DOHH2 (cell line): ENCODE measurements at regions not wholly inside any gene's neighbourhood (a gene's known extent, or its start where the extent isn't known, plus 50 kb on each side); places are given as distances from the start of the nearest gene placed in this dataset.

Source experiments
- H3F3A ChIP-seq: fragments of 200-600 bp; sonication (generic), shearing (Covaris generic); 2 replicates; pipeline ENCODE4 v1.6.0; 2016; ENCODE audit warnings: antibody characterized with exemption, mild to moderate bottlenecking; ENCODE audit not compliant: control insufficient read depth, insufficient read depth
- H3K27ac ChIP-seq: fragments of 200-600 bp; sonication (generic); 2 replicates; pipeline ENCODE4 v1.5.1; 2014; ENCODE audit warnings: low read depth, mild to moderate bottlenecking, low read length, moderate library complexity
- H3K27me3 ChIP-seq: fragments of 200-600 bp; sonication (generic); 2 replicates; pipeline ENCODE4 v1.6.1; 2014; ENCODE audit warnings: mild to moderate bottlenecking, low read length, mixed read lengths; ENCODE audit not compliant: control insufficient read depth
- H3K36me3 ChIP-seq: fragments of 200-600 bp; sonication (generic); 2 replicates; pipeline ENCODE4 v1.6.1; 2014; ENCODE audit warnings: mild to moderate bottlenecking, low read length, moderate library complexity, mixed read lengths; ENCODE audit not compliant: control insufficient read depth
- H3K4me1 ChIP-seq: fragments of 200-600 bp; sonication (generic); 2 replicates; pipeline ENCODE4 v1.6.1; 2014; ENCODE audit warnings: mild to moderate bottlenecking, low read length, mixed read lengths; ENCODE audit not compliant: control insufficient read depth
- H3K4me2 ChIP-seq: fragments of 200-600 bp; sonication (generic); 2 replicates; pipeline ENCODE4 v1.6.0; 2014; ENCODE audit warnings: mild to moderate bottlenecking, low read length, moderate library complexity
- H3K4me3 ChIP-seq: fragments of 200-600 bp; sonication (generic); 2 replicates; pipeline ENCODE4 v1.5.1; 2014; ENCODE audit warnings: mild to moderate bottlenecking, low read length, mixed read lengths
- H3K79me2 ChIP-seq: fragments of 200-600 bp; sonication (generic); 2 replicates; pipeline ENCODE4 v1.6.1; 2014; ENCODE audit warnings: mild to moderate bottlenecking, low read length, mixed read lengths; ENCODE audit not compliant: control insufficient read depth
- H3K9me2 ChIP-seq: fragments of 200-600 bp; sonication (generic); replicated peaks from 2 replicates; pipeline ENCODE4 v1.6.1; 2014; ENCODE audit warnings: mild to moderate bottlenecking, low read length, mixed read lengths; ENCODE audit not compliant: control insufficient read depth
- H3K9me3 ChIP-seq: fragments of 200-600 bp; sonication (generic); 2 replicates; pipeline ENCODE4 v1.6.1; 2014; ENCODE audit warnings: antibody characterized with exemption, low read length, mixed read lengths; ENCODE audit not compliant: control insufficient read depth, insufficient read depth
- H4K20me1 ChIP-seq: fragments of 200-600 bp; sonication (generic); 2 replicates; pipeline ENCODE4 v1.6.0; 2014; ENCODE audit warnings: low read depth, mild to moderate bottlenecking, antibody characterized with exemption, low read length, moderate library complexity; ENCODE audit not compliant: control insufficient read depth, insufficient read depth
- CTCF ChIP-seq: fragments of 200-600 bp; sonication (generic); IDR thresholded peaks from one replicate; pipeline ENCODE4 v1.5.1; 2014; ENCODE audit warnings: antibody characterized with exemption, mild to moderate bottlenecking, low read depth, low read length; ENCODE audit not compliant: poor library complexity, severe bottlenecking
- EZH2phosphoT487 ChIP-seq: fragments of 200-600 bp; sonication (generic); IDR thresholded peaks from 2 replicates; pipeline ENCODE4 v1.6.1; 2017; ENCODE audit warnings: borderline replicate concordance, mild to moderate bottlenecking, antibody characterized with exemption, low read length, moderate library complexity, mixed read lengths

- Histone ChIP-seq H3K9me2 (no peaks in the 10 kb centered on the region), H3K27me3 (no peaks in the 10 kb centered on the region), H4K20me1 (no peaks in the 10 kb centered on the region), H3K36me3 (no peaks in the 10 kb centered on the region), H3K4me1 (no peaks in the 10 kb centered on the region), H3K4me3 (no peak overlapping the region), H3K4me2 (no peak overlapping the region), H3F3A (no peaks in the 10 kb centered on the region), H3K9me3 (no peaks in the 10 kb centered on the region), H3K79me2 (no peaks in the 10 kb centered on the region), H3K27ac (no peak overlapping the region)
- TF ChIP-seq CTCF (no peak), EZH2phosphoT487 (no peak)
Measured at GRCh38 chr13:76293751-76294150, 592.5 kb downstream of the KCTD12 start.

GRCh38 chr13:76293346-76293745, 592.9 kb downstream of the KCTD12 start:
- no peaks in the 10 kb centered on the region for H4K20me1 ChIP-seq
- H3F3A ChIP-seq, result no peaks in the 10 kb centered on the region
- no peak overlapping the region for H3K27ac ChIP-seq
- no peaks in the 10 kb centered on the region for H3K27me3 ChIP-seq
- H3K36me3 ChIP-seq, result no peaks in the 10 kb centered on the region
- TF ChIP-seq CTCF (no peak), EZH2phosphoT487 (no peak)
- H3K9me2 ChIP-seq, result no peaks in the 10 kb centered on the region
- H3K79me2 ChIP-seq, result no peaks in the 10 kb centered on the region
- H3K9me3 ChIP-seq, result no peaks in the 10 kb centered on the region
- no peaks in the 10 kb centered on the region for H3K4me1 ChIP-seq
- H3K4me3 ChIP-seq, result no peak overlapping the region
- no peak overlapping the region for H3K4me2 ChIP-seq

GRCh38 chr13:76292726-76293125, 593.5 kb downstream of the KCTD12 start:
- no peaks in the 10 kb centered on the region for H3K27me3 ChIP-seq
- H3F3A ChIP-seq, result no peaks in the 10 kb centered on the region
- no peaks in the 10 kb centered on the region for H4K20me1 ChIP-seq
- no peak overlapping the region for H3K4me3 ChIP-seq
- H3K79me2 ChIP-seq, result no peaks in the 10 kb centered on the region
- no peak overlapping the region for H3K4me2 ChIP-seq
- TF ChIP-seq CTCF (no peak), EZH2phosphoT487 (no peak)
- no peaks in the 10 kb centered on the region for H3K9me3 ChIP-seq
- no peak overlapping the region for H3K27ac ChIP-seq
- no peaks in the 10 kb centered on the region for H3K4me1 ChIP-seq
- no peaks in the 10 kb centered on the region for H3K36me3 ChIP-seq
- H3K9me2 ChIP-seq, result no peaks in the 10 kb centered on the region

GRCh38 chr13:76292031-76292430, 594.2 kb downstream of the KCTD12 start:
- Histone ChIP-seq H3K27me3 (no peaks in the 10 kb centered on the region), H3K4me2 (no peak overlapping the region)
- TF ChIP-seq CTCF, result no peak
- no peak for TF ChIP-seq EZH2phosphoT487

More at GRCh38 chr13:76292031-76292430, 594.2 kb downstream of the KCTD12 start:
- no peaks in the 10 kb centered on the region for H3K79me2 ChIP-seq
- H3K4me1 ChIP-seq, result no peaks in the 10 kb centered on the region
- no peaks in the 10 kb centered on the region for H3K9me2 ChIP-seq
- no peak overlapping the region for H3K27ac ChIP-seq
- no peaks in the 10 kb centered on the region for H3K9me3 ChIP-seq
- no peaks in the 10 kb centered on the region for H4K20me1 ChIP-seq
- H3F3A ChIP-seq, result no peaks in the 10 kb centered on the region
- H3K4me3 ChIP-seq, result no peak overlapping the region
- no peaks in the 10 kb centered on the region for H3K36me3 ChIP-seq
